ENCODE measurements at regions not wholly inside any gene's neighbourhood (a gene's known extent, or its start where the extent isn't known, plus 50 kb on each side); places are given as distances from the start of the nearest gene placed in this dataset.

DNA sequence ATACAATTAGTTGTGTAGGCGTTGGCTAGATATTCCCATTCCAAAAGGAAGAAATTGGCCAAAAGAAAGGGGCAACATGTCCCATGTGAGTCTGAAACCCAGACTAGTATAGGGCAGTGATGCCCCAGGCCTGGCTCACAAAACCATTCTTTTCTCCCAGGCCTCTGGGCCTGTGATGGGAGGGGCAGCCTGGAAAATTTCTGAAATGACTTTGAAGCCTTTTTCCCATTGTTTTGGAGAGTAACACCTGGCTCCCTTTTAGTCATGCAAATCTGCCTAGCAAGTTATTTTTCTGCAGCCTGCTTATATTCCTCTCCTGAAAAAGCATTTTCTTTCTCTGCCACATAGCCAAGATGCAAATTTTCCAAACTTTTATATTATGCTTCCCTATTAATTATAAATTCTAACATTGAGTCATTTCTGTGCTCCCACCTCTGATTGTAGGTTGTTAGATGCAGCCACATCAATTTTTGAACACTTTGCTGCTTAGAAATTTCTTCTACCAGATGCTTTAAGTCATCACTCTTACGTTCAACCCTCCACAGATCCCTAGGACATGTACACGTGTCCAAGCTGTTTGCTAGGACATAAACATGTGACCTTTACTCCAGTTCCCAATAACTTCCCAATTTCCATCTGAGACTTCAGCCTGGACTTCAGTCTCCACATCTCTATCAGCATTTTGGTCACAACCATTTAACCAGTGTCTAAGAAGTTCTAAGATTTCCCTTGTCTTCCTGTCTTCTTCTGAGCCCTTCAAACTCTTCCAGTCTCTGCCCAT is 76.1 kb upstream of the MC4R start:
- TF ChIP-seq, protein P1, sequence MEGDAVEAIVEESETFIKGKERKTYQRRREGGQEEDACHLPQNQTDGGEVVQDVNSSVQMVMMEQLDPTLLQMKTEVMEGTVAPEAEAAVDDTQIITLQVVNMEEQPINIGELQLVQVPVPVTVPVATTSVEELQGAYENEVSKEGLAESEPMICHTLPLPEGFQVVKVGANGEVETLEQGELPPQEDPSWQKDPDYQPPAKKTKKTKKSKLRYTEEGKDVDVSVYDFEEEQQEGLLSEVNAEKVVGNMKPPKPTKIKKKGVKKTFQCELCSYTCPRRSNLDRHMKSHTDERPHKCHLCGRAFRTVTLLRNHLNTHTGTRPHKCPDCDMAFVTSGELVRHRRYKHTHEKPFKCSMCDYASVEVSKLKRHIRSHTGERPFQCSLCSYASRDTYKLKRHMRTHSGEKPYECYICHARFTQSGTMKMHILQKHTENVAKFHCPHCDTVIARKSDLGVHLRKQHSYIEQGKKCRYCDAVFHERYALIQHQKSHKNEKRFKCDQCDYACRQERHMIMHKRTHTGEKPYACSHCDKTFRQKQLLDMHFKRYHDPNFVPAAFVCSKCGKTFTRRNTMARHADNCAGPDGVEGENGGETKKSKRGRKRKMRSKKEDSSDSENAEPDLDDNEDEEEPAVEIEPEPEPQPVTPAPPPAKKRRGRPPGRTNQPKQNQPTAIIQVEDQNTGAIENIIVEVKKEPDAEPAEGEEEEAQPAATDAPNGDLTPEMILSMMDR (conservative IDR thresholded peaks at IDR 0.05 in 1 of 2, IDR thresholded peaks at IDR 0.05 in 1 of 2; ENCODE audit: low read depth in 1 of 2, low read length in 2 of 2): no peak
- no peak for TF ChIP-seq EZH2 (IDR thresholded peaks at IDR 0.05; ENCODE audit: low read length, missing control alignments)

Data from fibroblast of lung (primary cell).